NCI-H460 (cell line): ENCODE measurements at regions not wholly inside any gene's neighbourhood (a gene's known extent, or its start where the extent isn't known, plus 50 kb on each side); places are given as distances from the start of the nearest gene placed in this dataset.
"Not testable (repeated sequence)": the region's sequence is repeated elsewhere in the genome, so short reads cannot be mapped to it uniquely, and the experiment has no call there.

Experiments used
- DNase-seq: peaks from one replicate; pipeline ENCODE4 v3.0.0-alpha.2; 2016; ENCODE audit warnings: low read depth; ENCODE audit errors: extremely low read depth

- not testable (repeated sequence) for DNase-seq
These were observed 472.3 kb upstream of the PHF14 start for GRCh38 chr7:10501206-10501884.

- DNase-seq, result no peak
These were observed 466.6 kb upstream of the PHF14 start for GRCh38 chr7:10507032-10507431.

GRCh38 chr7:10521306-10521705 lies 452.4 kb upstream of the PHF14 start:
- DNase-seq, result no peak

- not testable (repeated sequence) for DNase-seq
These were observed 440.2 kb upstream of the PHF14 start for GRCh38 chr7:10533429-10533828.

- no peak for DNase-seq
These were observed 437.1 kb upstream of the PHF14 start for GRCh38 chr7:10536561-10536960.

GRCh38 chr7:10537764-10538163 lies 435.9 kb upstream of the PHF14 start:
- no peak for DNase-seq

- DNase-seq, result no peak
These were observed 416.3 kb upstream of the PHF14 start for GRCh38 chr7:10557375-10557774.

- DNase-seq, result no peak
These were observed 413.2 kb upstream of the PHF14 start for GRCh38 chr7:10560497-10560896.

GRCh38 chr7:10568891-10569290 lies 404.8 kb upstream of the PHF14 start:
- DNase-seq, result no peak

- DNase-seq, result no peak
These were observed 401.9 kb upstream of the PHF14 start for GRCh38 chr7:10571759-10572158.

GRCh38 chr7:10577866-10578374 lies 395.8 kb upstream of the PHF14 start:
- DNase-seq, result no peak

GRCh38 chr7:10579561-10579960 lies 394.1 kb upstream of the PHF14 start:
- no peak for DNase-seq

GRCh38 chr7:10584886-10585285 lies 388.8 kb upstream of the PHF14 start:
- DNase-seq, result no peak

GRCh38 chr7:10588084-10588483 lies 385.6 kb upstream of the PHF14 start:
- peak; percentile 43 for DNase-seq

- DNase-seq, result no peak
These were observed 381.1 kb upstream of the PHF14 start for GRCh38 chr7:10592604-10593003.

GRCh38 chr7:10593080-10593479 lies 380.6 kb upstream of the PHF14 start:
- DNase-seq, result no peak

GRCh38 chr7:10596827-10597226 lies 376.8 kb upstream of the PHF14 start:
- DNase-seq, result no peak

- no peak for DNase-seq
These were observed 369.5 kb upstream of the PHF14 start for GRCh38 chr7:10604128-10604527.

- DNase-seq, result no peak
These were observed 360.7 kb upstream of the PHF14 start for GRCh38 chr7:10612950-10613349.

- no peak for DNase-seq
These were observed 354.7 kb upstream of the PHF14 start for GRCh38 chr7:10618953-10619352.

GRCh38 chr7:10632712-10633111 lies 341.0 kb upstream of the PHF14 start:
- DNase-seq, result no peak

- no peak for DNase-seq
These were observed 339.4 kb upstream of the PHF14 start for GRCh38 chr7:10634239-10634638.

- no peak for DNase-seq
These were observed 335.7 kb upstream of the PHF14 start for GRCh38 chr7:10637991-10638390.
